ENCODE measurements at regions not wholly inside any gene's neighbourhood (a gene's known extent, or its start where the extent isn't known, plus 50 kb on each side); places are given as distances from the start of the nearest gene placed in this dataset.
"Not testable (repeated sequence)": the region's sequence is repeated elsewhere in the genome, so short reads cannot be mapped to it uniquely, and the experiment has no call there.

GRCh38 chr2:72078773-72079172 lies 68.9 kb downstream of the CYP26B1 start:
- no peak for DNase-seq

GRCh38 chr2:72077702-72078169 lies 69.9 kb downstream of the CYP26B1 start:
- DNase-seq = no peak

- DNase-seq = not testable (repeated sequence)
These were observed 74.3 kb downstream of the CYP26B1 start for GRCh38 chr2:72073373-72073772.

- DNase-seq = not testable (repeated sequence)
These were observed 83.5 kb downstream of the CYP26B1 start for GRCh38 chr2:72064197-72064596.

GRCh38 chr2:72062336-72062735 lies 85.3 kb downstream of the CYP26B1 start:
- no peak for DNase-seq

- DNase-seq = no peak
These were observed 90.4 kb downstream of the CYP26B1 start for GRCh38 chr2:72057308-72057707.

- no peak for DNase-seq
These were observed 95.6 kb downstream of the CYP26B1 start for GRCh38 chr2:72051971-72052505.

GRCh38 chr2:72051204-72051603 lies 96.5 kb downstream of the CYP26B1 start:
- DNase-seq = no peak

- DNase-seq = no peak
These were observed 96.9 kb downstream of the CYP26B1 start for GRCh38 chr2:72050734-72051133.

- DNase-seq = no peak
These were observed 98.7 kb downstream of the CYP26B1 start for GRCh38 chr2:72048881-72049477.

- no peak for DNase-seq
These were observed 103.7 kb downstream of the CYP26B1 start for GRCh38 chr2:72043985-72044384.

- no peak for DNase-seq
These were observed 106.0 kb downstream of the CYP26B1 start for GRCh38 chr2:72041638-72042111.

GRCh38 chr2:72040629-72041571 lies 106.8 kb downstream of the CYP26B1 start:
- DNase-seq = no peak

GRCh38 chr2:72038524-72038923 lies 109.1 kb downstream of the CYP26B1 start:
- no peak for DNase-seq

GRCh38 chr2:72037261-72037666 lies 110.4 kb downstream of the CYP26B1 start:
- DNase-seq = no peak

GRCh38 chr2:72036595-72036994 lies 111.1 kb downstream of the CYP26B1 start:
- DNase-seq = no peak

GRCh38 chr2:72036173-72036545 lies 111.5 kb downstream of the CYP26B1 start:
- no peak for DNase-seq

GRCh38 chr2:72035518-72036172 lies 112.0 kb downstream of the CYP26B1 start:
- DNase-seq = no peak

- no peak for DNase-seq
These were observed 113.1 kb downstream of the CYP26B1 start for GRCh38 chr2:72034353-72035095.

- no peak for DNase-seq
These were observed 114.0 kb downstream of the CYP26B1 start for GRCh38 chr2:72033636-72034035.

- no peak for DNase-seq
These were observed 115.1 kb downstream of the CYP26B1 start for GRCh38 chr2:72032481-72033041.
